ENCODE measurements at regions not wholly inside any gene's neighbourhood (a gene's known extent, or its start where the extent isn't known, plus 50 kb on each side); places are given as distances from the start of the nearest gene placed in this dataset.

GRCh38 chr2:21646345-21646744, 522.6 kb downstream of the TDRD15 start:
- no peak for DNase-seq

GRCh38 chr2:21650569-21650968, 526.8 kb downstream of the TDRD15 start:
- no peak for DNase-seq

DNA sequence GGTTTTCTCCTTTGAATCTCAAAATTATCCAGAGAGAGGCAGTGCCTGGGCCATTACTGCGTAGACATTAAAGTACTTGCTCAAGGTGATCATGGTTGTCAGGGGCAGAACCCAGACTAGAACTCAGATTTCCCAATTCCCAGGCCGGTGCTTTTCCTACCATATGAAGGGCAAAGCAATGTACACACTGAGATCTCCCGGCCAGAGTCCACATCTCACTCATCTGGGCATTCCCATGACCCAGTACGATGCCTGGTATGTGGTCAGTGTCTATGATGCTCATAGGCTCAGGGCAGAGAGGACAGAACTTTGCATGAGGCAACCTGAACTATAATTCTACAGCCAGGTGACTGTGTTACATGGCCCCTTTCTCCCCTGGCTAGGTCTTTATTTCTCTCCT, 531.4 kb downstream of the TDRD15 start:
- DNase-seq: no peak

- no peak for DNase-seq
These were observed 532.7 kb downstream of the TDRD15 start for GRCh38 chr2:21656330-21657075.

GRCh38 chr2:21657445-21657844, 533.7 kb downstream of the TDRD15 start:
- DNase-seq: no peak

DNA sequence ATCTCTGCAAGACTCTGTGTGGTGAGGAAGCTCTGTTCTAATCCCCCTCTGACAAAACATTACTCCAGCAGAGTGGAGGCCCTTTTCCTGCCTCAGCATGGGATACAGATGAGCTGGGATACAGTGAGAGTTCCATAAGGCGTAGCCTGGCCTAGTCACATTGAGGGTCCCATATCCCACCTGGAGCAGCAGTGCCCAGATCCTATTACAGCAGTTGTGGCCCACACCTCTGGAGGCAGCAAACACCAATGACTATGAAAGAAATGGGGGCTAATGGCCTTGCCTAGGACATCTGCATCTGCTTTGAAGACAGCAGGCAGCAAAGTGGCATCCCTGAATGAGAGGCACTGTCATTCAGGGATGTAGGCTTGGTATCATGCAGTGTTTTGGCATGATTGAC, 534.5 kb downstream of the TDRD15 start:
- no peak for DNase-seq

GRCh38 chr2:21658907-21659477, 535.2 kb downstream of the TDRD15 start:
- no peak for DNase-seq

DNA sequence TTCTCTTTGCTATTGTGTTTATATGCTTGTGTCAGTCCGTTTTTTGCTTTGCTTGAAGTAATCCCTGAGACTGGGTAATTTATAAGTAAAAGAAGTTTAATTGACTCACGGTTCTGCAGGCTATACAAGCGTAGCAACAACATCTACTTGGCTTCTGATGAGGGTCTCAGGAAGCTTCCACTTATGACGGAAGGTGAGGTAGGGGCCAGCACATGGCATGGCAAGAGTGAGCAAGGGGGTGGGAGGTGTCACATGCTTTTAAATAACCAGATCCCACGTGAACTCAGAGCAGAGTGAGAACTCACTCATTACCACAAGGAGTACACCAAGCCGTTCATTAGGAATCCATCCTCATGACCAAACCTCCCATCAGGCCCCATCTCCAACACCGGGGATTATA, 540.3 kb downstream of the TDRD15 start:
- DNase-seq: no peak

DNA sequence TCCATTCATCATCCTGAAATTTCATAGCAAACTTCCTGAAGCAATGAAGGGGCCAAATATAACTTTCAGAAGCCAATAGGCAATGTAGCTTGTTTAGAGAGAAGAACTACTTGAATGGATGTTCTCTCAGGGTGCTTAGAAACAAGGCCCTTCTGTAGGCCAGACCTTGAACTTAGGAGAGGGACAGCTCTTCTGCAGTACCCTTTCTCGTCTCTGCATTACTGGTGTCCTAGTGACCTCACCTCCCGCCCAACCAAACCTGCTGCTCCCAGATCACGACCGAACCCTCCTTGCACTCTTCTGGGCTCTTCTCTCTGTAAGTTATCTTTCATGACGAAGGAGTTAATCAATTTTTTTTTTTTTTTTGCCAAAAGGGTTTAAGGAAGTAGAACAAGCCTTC, 543.9 kb downstream of the TDRD15 start:
- DNase-seq: no peak

DNA sequence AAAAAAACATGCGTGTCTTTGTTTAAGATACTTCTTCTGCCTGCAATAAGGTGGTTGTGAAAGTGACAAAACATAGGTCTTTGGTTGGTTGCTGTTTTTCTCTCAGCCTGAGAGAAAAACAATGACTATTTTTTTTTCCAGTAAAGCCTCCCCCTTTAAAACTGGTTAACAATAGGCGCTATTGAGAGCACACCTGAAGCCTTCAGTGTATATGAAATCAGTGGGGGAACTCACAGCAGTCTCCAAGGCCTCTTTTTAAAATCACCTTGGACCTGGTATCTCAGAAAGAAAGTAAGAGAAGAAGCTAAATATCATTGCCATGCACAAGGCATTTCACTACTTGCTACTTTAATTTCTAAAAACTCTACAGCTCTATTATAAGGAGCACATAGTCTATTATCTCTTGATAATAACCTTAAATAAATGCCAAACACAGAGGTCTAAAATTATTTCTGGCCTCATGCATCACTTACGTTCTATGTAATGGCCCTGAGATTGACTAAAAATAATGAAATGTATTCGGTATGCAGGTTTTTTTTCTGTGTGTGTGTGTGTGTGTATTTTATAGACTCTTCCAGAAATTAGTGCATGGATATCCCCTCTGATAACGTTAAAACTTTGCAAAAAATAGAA, 544.4 kb downstream of the TDRD15 start:
- DNase-seq: no peak

GRCh38 chr2:21676041-21676440, 552.3 kb downstream of the TDRD15 start:
- no peak for DNase-seq

- no peak for DNase-seq
These were observed 552.9 kb downstream of the TDRD15 start for GRCh38 chr2:21676676-21677075.

DNA sequence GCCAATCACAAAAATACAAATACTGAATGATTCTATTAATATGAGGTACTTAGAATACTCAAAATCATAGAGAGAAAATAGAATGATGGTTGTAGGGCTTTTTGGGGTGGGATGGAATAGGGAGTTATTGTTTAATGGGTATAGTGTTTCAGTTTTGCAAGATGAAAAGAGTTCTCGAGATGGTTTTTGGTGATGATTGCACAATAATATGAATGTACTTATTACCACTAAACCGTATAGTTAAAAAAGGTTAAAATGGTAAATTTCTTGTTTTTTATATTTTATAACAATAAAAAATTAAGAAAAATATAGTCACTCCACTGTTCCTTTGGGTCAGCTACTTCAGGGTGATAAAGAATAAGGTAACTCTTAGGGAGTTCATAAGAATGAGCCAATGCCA, 560.1 kb downstream of the TDRD15 start:
- DNase-seq: no peak

DNA sequence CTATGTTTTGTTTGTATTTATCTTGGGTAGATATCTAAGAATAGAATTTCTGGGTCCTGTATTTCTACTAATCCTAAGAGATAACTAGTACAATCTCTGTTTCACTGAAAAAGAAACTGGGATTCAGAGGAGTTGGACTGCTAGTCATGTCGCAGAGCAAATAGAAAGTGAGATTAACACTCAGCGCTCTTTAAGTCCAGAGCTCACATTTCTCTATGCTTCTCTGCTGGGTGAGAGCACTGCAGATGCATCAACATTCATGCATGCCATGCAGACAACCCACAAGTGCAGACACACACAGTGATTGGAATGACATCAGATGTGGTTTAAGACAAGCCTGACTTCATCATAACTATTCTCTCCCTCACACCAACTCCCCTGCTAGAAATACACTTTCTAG, 563.8 kb downstream of the TDRD15 start:
- DNase-seq: no peak

DNA sequence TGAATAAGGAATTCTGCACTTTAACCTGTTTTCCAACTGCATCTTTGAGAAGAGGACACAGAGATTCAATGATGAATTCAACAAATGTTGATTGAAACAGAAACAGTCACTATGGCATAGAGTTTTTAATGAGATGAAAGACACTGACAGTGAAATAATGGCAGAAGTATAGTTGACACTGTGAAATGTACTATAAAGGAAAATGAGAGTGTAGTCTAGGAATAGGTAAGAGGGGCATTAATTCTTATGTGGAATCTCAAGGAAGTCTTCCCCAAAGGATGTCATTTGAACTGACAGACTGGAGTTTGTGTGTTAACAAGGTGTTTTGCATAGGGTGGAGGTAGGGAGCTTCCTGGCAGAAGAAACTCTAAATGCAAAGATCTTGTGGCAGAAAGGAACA, 566.2 kb downstream of the TDRD15 start:
- DNase-seq: no peak

GRCh38 chr2:21693081-21693480, 569.3 kb downstream of the TDRD15 start:
- no peak for DNase-seq

- no peak for DNase-seq
These were observed 570.5 kb downstream of the TDRD15 start for GRCh38 chr2:21694079-21694878.

DNA sequence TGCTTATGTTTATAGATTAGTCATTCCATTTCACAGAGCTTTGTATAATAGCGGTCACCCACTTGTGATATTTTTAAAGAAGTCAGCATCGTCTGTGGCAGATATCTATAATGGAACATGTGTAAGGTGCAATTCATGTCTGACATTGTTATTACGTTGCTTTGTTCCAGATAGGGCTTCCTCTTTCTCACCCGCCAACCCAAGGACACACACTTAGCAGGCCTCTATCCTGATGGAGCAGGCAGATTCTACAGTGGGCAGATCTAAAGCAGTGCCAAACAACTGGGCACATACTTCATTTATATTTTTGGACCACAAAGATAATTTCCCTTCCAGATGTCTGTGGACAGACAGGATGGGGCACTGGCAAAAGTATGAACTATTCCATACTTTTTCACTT, 573.1 kb downstream of the TDRD15 start:
- no peak for DNase-seq

GRCh38 chr2:21700644-21701043, 576.9 kb downstream of the TDRD15 start:
- DNase-seq: no peak

DNA sequence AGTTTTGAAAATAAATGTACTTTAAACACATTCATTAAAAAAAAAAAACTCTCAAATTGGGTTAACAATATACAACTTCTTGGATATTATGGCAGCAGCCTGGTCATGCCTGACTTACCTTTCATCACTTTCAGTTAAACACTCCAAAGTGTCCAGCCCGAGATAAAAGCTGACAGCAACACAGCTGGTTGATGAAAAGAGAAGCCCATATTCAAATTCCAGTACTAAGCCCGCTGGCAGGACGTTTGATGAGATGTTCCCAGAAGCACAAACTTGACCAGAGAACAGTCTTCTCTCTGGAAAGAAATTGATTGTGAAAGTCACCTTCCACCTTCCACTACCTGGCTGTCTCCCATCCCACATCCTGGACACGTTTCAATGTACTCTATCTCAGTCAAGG, 586.3 kb downstream of the TDRD15 start:
- no peak for DNase-seq

- DNase-seq: no peak
These were observed 586.7 kb downstream of the TDRD15 start for GRCh38 chr2:21710496-21710895.

DNA sequence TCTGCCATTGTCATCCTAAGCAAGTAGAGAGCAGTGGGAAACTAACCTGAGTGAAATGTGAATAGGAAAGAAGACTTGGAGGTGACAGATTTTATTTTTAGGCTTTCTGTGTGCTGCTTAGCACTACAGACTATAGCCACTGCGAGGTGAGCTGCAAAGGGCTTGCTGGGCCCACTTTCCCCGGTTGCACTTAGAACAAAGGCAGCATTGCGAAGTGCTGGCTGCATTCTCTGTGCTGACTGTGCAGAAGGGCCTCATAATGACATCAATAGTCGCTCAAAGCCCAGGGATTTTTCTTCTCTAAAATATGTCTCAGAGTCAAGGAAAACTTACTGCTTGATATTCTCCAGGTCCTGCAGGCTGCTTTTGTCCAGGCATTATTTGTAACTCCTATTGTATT, 592.1 kb downstream of the TDRD15 start:
- DNase-seq: no peak

DNA sequence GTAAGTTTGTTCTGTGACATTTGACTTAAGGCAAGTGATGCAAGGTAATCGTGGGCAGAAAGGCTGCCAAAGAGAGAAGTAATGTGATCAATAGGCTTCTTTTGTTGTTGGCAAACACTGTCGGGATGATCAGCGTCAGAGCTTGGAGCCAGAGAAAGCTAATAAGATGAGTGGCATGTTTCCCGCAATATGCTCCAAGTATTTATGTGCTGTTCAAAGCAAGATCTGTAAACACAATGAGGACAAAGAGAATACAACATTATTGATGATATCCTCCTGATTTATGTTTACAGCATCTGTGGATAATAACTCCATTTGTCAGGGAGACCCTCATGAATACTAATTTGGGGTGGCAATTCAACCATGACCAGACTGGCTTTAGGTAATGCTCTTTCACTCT, 603.3 kb downstream of the TDRD15 start:
- no peak for DNase-seq

GRCh38 chr2:21728133-21728532, 604.4 kb downstream of the TDRD15 start:
- no peak for DNase-seq
